ENCODE measurements at regions not wholly inside any gene's neighbourhood (a gene's known extent, or its start where the extent isn't known, plus 50 kb on each side); places are given as distances from the start of the nearest gene placed in this dataset.
"Not testable (repeated sequence)": the region's sequence is repeated elsewhere in the genome, so short reads cannot be mapped to it uniquely, and the experiment has no call there.

DNA sequence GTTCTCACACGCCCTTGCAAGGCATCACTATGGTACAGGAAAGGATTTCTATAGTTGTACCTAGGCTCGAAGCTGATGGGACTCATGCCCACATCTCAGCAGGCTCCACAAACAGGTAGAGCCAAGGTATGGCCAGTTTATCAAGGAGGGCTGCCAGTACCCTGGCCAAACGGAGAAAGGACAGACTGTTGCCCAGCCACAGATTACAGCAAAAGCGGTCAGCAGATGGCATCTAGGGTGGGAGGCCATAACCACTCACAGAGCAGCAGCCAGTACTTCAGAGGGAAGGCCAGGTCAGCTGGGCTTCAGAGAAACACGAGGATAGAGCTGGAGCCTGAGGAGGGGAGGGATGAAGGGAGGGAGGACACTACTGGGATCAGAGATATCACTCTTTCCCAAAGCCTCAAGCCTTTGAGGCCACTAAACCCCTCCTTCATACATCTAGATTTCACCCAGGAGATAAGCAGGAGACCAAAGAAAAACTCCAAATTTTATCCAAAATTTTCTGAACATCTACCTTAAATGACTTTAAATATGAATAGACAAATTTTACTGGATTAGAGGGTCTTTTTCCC, 904.2 kb upstream of the NXPH2 start:
- no peak for DNase-seq

DNA sequence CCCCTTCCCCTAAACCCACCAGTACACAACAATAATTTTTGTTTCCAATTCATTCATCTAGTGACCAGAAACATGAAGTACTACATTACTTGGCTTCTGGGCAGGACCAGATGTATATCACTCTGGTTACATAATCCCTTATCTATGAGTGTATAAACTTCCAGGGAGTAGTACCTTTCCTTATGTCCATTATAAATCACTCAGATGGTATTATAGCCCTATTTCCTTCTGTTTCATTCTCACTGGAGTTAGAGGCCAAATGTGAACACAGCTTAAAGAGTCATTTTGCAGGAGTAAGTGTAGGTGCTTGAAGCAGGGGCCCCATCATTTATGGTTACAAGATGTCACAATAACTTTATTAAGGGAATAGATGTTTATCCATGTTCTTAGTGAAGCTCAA, 894.4 kb upstream of the NXPH2 start:
- no peak for DNase-seq

DNA sequence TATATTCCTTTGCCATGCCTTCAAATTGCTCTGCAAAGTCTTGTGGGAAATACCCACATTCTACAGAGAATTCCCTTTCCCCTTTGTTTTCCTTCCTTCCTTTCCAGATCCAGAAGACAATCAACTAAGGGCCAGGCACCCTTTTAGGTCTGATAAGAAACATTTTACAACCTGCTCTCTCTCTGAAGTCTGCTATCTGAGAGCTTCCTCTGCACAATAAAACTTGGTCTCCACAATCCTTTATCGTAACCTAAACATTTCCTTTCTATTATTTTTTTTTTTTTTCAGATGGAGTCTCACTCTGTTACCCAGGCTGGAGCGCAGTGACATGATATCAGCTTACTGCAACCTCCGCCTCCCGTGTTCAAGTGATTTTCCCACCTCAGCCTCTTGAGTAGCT, 893.3 kb upstream of the NXPH2 start:
- not testable (repeated sequence) for DNase-seq

DNA sequence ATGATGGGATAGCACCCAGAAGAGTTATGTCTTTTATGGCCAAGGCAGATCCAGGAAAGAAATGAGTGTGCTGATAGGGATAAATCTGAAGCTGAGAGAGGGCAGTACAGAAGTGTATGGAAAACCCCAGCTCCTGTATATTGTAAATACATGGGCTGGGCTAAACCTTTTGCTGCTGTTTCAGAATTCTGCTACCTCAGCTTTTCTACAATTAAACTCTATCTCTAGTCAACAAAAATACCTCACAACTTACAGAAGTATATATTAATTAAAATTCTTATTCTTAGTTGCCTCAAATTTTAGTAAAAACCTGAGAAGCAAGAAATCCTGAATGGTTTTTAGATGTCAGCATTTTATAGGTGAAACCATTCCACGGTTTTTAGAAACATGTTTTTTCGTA, 889.5 kb upstream of the NXPH2 start:
- no peak for DNase-seq

DNA sequence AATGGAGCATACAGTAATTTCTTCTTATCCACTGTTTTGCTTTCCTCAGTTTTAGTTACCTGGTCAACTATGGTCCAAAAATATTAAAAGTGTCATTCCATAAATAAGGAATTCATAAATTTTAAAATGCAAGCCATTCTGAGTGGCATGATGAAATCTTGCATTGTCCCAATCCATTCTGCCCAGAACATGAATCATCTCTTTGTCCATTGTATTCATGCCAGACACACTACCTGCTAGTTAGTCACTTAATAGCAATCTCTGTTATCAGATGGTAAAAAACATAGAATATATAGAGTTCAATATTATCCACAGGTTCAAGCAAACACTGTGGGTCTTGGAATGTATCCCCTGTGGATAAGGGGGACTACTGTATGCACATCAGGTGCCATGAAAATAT, 872.2 kb upstream of the NXPH2 start:
- no peak for DNase-seq

DNA sequence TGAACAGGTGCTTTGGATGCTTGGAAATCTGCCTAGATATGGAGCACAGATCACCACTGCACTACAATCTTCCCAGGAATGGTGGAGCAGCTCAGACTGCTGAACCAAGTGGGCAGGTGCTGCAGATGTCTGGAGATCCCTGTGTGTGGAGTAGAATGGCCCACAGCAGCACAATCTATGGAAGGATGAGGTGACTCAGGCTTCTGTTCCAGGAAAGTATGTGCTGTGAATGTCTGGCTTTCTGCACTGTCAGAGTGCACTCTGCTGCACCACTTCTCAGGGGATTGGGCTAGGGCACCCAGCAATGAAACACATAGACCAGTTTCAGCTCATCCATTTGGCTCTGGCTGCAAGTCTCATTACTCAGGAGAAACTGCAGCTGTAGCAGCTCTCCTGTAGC, 865.4 kb upstream of the NXPH2 start:
- DNase-seq = no peak

DNA sequence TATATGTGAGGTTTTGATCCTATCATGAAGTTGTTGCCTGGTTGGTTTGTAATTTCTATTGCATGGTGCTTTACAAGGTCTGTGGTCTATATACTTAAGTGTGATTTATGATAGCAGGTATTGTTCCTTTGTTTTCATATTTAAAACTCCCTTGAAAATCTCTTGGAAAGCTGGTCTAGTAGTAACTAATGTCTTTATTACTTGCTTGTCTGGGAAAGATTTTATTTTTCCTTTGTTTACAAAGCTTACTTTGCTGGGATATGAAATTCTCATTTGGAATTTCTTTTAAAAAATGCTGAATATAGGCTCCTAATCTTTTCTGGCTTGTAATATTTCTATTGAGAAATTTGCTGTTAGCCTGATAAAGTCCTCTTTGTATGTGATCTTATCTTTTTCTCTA, 862.9 kb upstream of the NXPH2 start:
- DNase-seq = no peak

DNA sequence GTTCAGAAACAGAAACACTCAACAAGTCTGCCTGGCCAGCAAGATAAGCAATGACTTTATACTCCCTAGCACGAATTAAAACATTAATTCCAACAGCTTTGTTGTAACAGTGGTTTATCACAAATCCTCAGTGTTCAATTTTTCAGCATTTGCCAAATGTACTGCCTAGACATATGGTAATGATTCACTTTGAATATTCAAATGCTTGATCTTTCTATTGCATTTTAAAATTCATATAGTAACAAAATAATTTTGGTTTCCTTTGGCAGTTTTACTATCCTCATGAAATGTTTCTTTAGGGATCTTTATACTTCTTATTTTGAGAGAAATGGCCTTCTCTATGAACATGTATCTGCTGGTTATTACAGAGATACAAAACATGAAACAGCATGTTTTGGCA, 851.8 kb upstream of the NXPH2 start:
- no peak for DNase-seq

DNA sequence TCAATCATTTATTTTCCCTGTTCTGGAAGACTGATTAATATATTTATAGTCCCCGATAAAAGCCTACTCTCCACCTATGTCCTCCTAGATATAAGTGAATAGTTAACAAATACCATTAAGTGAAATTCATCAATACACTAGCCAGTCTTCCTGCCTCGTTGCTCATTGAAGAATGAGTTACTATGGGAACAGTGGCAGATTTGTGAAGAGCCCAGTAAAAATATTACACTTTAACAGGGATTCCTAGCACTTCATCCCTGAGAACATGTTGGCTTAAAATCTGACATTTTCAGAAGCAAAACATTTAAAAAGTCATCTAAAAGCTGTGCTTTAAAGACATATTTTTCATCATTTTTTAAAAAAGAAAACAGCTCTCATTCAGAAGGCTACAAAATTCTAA, 848.7 kb upstream of the NXPH2 start:
- DNase-seq = no peak

DNA sequence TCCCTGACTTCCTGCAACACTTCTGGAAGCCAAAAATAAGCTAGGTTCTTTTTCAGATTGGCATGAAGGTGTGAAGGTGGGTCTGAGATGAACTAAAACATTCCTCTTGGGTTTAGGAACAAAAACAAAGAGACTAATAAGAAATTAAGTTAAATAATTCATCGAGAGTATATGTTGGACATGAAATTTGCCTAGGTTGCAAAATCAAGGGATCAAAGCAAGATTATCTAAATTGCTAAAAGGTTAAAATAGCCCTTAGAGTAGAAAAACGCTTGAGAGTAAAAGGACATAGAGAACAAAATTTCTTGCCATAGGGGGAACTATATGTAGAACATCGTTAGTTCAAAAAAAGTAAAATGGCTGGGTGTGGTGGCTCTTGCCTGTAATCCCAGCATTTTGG, 845.9 kb upstream of the NXPH2 start:
- no peak for DNase-seq

DNA sequence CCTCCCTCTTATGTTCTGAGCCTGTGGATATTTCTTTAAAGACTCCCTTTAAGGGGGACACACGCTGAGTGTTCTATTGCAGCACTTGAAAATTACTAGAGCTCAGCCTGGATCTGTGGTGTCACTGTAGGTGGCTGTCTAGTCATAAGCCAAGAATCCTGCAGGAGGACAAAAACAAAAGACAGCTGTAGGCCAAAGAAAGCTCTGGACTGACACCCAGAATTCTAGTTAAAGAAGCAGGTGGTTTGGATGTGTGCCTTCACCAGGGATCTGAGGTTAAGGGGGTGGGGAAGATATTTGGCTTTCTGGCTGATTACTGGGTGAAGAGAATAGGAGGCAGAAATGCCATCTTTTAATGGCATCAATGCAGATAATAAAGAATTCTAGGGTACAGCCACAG, 842.5 kb upstream of the NXPH2 start:
- no peak for DNase-seq

DNA sequence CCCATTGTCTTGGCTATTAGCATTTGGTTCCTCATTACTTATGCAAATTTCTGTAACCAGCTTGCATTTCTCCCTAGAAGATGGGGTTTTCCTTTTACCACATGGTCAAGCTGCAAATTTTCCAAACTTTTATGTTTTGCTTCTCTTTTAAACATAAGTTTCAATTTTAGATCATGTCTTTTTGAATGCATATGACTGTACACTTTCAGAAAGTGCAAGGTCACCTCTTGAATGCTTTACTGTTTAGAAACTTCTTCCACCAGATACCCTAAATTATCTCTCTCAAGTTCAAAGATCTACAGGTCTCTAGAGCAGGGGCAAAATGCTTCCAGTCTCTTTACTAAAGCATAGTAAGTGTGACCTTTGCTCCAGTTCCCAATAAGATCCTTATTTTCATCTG, 837.6 kb upstream of the NXPH2 start:
- no peak for DNase-seq

DNA sequence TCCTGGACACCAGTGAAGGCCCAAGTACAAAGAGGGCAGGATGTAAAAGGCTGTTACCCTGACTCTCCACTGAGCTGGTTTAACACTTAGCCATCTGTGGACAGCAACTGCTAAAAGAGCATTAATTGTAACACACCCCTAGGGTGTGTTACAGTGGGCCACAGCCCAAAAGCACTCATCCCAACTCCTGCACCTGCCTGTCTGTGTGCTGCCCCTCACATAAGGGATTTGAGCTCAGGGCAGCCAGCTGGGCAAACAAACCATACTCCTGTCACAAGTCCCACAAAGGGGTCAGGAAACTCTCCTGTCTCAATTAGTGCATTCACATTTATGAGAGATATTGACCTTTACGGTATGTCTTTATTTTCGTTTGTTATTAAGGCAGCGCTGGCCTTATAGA, 833.1 kb upstream of the NXPH2 start:
- no peak for DNase-seq

DNA sequence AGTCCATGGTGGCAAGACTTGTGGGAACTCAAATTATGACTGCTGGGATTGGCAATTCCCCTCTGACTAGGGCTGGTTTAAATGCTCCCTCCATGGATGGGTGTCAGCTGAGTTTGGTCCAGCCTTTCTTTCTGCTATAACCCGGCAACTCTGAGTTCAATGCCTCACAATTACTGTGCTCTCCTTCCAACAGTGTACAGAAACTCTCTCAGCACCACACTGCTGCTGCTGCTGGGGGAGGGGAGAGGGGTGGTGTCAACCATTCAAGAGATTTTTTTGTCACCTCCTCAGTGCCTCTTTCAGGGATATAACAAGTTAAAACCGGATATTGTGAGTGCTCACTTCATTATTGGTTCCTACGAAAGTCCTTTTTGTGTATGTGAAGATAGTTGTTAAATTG, 830.3 kb upstream of the NXPH2 start:
- DNase-seq = no peak

DNA sequence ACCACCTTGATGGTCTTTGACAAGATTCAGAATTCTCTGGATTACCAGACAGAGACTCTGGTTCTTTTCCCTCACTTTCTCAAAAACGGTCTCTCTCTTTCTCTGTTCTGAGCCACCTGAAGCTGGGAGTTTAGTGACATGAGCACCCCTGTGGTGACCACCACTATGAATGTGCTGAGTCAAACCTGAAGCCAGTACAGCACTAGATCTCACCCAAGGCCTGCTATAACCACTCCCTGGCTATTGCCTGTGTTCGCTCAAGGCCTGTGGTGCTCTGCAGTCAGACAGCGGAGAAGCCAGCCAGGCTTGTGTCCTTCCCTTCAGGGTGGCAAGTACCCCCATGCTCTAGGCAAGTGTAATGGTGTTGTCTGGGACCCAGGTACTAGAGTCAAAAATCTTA, 828.9 kb upstream of the NXPH2 start:
- no peak for DNase-seq

DNA sequence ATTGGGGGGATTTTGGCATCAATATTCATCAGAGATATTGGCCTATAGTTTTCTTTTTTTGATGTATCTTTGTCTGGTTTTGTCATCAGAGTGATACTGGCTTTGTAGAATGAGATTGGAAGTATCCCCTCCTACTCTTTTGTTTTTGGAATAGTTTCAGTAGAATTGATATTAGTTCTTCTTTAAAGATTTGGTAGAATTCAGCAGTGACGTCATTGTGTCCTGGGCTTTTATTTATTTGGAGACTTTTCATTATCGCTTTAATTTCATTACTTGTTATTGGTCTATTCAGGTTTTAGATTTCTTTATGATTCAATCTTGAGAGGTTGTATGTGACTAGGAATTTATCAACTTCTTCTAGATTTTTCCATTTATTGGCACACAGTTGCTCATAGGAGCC, 825.5 kb upstream of the NXPH2 start:
- no peak for DNase-seq

DNA sequence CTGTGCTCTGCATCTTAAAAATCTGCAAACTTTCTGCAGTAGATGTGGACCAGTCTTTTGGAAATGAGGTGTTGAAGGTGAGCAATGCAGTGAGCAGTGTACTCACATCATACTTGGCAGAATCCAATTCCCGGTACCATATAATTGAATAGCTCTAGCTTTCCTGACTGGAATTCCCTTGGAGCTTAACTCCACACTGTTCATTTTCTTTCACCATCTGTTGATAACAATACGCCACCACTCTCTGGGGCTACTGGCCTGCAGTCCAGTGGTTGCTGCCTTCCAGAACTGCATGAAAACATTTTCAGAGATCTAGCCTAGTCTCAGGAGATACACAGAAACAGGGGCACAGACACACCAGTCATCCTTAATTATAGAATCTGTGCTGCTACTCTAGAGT, 820.0 kb upstream of the NXPH2 start:
- DNase-seq = no peak

DNA sequence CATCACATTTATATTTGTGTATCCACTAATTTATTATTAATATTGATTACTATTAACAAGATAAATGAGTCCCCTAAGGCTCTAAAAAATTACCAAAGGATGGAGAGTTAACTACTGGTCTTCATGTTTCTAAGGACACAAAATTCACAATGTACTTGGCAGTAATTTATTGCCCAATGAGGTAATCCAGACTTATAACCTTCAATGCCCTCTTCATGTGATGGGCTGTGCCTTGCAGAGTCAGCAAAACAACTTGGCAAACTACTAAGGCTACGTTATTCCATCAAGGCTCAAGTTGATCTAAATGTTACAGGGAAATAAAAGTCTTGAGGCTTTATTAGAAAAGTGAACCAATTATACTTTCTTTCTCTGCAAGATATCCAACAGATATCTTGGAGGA, 804.9 kb upstream of the NXPH2 start:
- DNase-seq = no peak

DNA sequence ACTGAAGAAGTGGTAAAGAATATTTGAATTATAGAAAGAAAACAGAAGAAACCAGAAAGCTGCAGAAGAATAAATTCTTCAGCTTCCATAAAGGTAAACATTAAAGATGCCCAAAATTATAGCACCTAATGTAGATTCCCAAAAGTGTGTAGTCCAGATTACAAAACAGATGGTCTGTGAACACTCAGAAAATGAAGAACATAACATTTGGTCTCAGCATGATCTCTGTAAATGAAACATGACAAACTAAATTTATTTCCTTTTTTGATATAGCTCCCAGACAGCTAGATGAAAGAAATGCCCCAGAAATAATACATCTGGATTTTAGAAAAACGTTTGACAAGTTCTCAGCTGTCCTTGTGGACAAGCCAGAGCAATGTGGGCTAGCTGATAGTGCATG, 794.2 kb upstream of the NXPH2 start:
- DNase-seq = no peak

DNA sequence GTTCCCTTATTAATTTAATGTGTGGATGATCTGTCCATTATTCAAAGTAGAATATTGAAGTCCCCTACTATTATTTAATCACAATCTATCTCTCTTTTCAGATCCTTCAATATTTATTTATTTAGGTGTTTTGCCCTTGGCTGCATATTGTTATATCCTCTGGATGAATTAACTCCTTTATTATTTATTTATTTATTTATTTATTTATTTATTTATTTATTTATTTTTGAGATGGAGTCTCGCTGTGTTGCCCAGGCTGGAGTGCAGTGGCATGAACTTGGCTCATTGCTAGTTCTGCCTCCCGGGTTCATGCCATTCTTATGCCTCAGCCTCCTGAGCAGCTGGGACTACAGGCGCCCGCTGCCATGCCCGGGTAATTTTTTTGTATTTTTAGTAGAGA, 776.6 kb upstream of the NXPH2 start:
- DNase-seq = no peak

DNA sequence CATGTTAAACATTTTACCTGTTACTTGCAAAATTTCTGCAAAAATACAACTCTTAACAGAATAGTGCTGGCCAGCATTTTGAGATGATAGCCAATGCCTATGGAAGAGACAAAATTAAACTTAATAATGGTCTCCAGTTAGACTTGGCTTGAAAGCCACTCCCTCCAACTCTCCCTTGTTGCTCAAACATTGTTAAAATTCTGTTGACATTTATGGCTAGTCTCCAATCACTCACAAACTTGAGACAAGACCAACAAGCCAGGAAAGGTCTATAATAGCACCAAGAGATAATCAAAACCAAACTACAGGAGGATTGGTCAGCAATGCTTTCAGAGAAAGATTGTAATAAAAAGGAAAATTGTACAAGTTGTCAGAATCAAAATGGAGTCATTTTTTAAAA, 770.7 kb upstream of the NXPH2 start:
- DNase-seq = no peak

DNA sequence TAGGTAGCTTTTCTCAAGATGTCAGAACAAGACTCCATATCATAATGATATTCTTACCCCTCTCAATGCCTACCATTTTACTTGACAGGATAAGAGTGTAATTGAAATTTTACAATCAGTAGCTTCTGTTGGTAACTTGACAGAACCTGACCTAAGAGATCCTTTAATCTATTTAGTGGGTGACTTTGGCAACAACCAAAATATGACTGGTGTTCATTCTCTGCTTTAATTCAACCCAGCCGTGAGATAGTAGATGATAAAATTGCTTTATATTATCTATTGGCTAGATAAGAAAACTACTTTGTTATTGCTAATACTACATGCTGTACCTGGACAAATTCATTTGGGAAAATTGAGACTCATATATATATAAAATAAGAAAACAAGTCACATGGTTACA, 770.2 kb upstream of the NXPH2 start:
- no peak for DNase-seq

DNA sequence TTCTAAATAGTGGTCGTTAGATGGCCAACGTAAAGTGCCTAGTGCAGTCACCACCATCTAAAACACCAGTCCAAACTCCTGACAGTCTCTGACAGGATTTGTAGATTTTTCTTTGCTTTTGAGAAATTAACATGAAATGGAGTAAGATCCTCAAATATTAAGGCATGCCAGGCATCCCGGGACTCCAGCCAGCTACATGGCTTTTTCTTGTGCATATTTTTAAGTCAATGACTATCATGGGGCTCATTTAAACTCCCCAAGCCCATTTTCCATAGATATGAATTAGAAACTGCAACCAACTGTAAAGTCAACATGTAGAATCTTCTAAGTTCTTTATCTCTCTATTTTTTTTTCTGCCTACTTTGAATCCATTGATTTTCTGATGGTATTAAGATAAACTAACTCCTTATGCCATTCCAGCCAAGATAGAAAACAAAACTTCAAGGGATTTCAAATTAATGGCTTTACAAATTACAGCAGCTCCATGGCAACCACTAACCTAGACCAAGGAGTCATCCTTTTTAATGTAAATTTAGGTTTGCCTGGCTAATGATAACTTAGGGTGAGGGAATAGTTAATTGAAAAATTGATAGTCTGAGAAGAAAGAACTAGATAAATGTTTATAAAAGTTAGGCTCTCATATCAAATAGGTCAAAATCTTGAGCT, 764.1 kb upstream of the NXPH2 start:
- DNase-seq = no peak

DNA sequence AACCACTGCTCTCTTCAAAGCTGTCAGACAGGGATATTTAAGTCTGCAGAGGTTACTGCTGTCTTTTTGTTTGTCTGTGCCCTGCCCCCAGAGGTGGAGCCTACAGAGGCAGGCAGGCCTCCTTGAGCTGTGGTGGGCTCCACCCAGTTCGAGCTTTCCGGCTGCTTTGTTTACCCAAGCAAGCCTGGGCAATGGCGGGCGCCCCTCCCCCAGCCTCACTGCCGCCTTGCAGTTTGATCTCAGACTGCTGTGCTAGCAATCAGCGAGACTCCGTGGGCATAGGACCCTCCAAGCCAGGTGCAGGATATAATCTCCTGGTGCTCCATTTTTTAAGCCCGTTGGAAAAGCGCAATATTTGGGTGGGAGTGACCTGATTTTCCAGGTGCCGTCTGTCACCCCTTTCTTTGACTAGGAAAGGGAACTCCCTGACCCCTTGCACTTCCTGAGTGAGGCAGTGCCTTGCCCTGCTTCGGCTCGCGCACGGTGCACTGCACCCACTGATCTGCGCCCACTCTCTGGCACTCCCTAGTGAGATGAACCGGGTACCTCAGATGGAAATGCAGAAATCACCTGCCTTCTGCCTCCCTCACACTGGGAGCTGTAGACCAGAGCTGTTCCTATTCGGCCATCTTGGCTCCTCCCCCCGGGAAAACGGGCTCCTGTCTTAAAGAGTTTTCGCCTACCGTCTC, 758.3 kb upstream of the NXPH2 start:
- not testable (repeated sequence) for DNase-seq

DNA sequence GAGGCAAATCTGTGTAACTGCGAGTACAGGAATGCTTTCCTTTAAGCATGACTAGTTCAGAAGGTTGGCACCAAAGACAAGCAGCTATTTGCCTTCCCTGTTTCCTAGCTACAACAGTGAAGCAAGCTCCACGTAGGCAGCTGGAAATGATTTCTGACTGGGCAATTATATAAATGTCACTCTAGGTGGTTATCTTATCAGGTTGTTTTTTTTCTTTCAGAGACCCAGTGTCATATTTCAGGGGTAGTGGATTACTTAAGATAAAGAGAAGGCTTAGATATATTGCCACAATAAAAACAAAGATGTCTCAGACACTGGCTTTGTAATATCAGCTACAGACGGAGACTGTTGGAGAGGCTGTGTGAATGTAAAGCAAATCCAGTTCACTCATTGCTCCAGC, 748.9 kb upstream of the NXPH2 start:
- DNase-seq = peak; percentile 47

All from retina (tissue), 1 donor.